ENCODE measurements at regions not wholly inside any gene's neighbourhood (a gene's known extent, or its start where the extent isn't known, plus 50 kb on each side); places are given as distances from the start of the nearest gene placed in this dataset.

DNA sequence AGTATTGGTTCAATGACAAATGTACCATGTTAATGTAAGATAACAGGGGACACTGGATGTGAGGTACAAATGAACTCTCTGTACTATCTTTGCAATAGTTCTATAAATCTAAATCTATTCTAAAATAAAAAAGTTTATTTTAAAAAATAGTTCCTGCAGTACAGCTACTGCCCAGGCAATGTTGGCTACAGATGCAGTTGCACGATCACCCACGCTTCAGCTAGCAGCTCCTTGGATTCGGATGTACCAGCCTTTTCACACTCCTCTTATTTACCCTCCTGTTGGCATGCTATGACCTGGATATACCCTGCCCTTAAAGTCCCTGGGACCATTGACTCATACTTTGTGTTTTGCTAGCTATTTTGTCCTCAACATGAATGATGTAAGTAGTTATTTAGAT, 185.4 kb upstream of the SMARCA2 start:
- TF ChIP-seq, protein P1, sequence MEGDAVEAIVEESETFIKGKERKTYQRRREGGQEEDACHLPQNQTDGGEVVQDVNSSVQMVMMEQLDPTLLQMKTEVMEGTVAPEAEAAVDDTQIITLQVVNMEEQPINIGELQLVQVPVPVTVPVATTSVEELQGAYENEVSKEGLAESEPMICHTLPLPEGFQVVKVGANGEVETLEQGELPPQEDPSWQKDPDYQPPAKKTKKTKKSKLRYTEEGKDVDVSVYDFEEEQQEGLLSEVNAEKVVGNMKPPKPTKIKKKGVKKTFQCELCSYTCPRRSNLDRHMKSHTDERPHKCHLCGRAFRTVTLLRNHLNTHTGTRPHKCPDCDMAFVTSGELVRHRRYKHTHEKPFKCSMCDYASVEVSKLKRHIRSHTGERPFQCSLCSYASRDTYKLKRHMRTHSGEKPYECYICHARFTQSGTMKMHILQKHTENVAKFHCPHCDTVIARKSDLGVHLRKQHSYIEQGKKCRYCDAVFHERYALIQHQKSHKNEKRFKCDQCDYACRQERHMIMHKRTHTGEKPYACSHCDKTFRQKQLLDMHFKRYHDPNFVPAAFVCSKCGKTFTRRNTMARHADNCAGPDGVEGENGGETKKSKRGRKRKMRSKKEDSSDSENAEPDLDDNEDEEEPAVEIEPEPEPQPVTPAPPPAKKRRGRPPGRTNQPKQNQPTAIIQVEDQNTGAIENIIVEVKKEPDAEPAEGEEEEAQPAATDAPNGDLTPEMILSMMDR (IDR thresholded peaks at IDR 0.05; ENCODE audit: poor library complexity): no peak
- TF ChIP-seq EZH2phosphoT487 (IDR thresholded peaks at IDR 0.05; ENCODE audit: low read depth, severe bottlenecking, unreplicated experiment) (no peak), EZH2 (IDR thresholded peaks at IDR 0.05; ENCODE audit: borderline replicate concordance) (no peak)

Data from hepatocyte (in vitro differentiated cells).